Gastrocnemius medialis (tissue), 4 donors: ENCODE measurements at regions not wholly inside any gene's neighbourhood (a gene's known extent, or its start where the extent isn't known, plus 50 kb on each side); places are given as distances from the start of the nearest gene placed in this dataset.

Experiments used
- POLR2A ChIP-seq, 2 donors: fragments of 450-650 bp; IDR thresholded peaks; one replicate each; pipeline ENCODE4 v1.6.1; 2017; ENCODE audit warnings: antibody characterized with exemption in 2 of 2, mild to moderate bottlenecking in 2 of 2, moderate library complexity in 2 of 2
- TF ChIP-seq, protein P1 (sequence below), 5 experiments: fragments of 450-650 bp in 3 of 5; fragments of 200-600 bp in 2 of 5; sonication (generic) in 2 of 5; IDR thresholded peaks in 4 of 5; conservative IDR thresholded peaks in 1 of 5; 1 replicate in 4 of 5; 2 replicates in 1 of 5; pipeline ENCODE4 v1.5.1; 2016 to 2019; ENCODE audit warnings: antibody characterized with exemption in 5 of 5, mild to moderate bottlenecking in 3 of 5, moderate library complexity in 3 of 5

- TF ChIP-seq POLR2A (IDR thresholded peaks at IDR 0.05) = no peak
- TF ChIP-seq, protein P1, sequence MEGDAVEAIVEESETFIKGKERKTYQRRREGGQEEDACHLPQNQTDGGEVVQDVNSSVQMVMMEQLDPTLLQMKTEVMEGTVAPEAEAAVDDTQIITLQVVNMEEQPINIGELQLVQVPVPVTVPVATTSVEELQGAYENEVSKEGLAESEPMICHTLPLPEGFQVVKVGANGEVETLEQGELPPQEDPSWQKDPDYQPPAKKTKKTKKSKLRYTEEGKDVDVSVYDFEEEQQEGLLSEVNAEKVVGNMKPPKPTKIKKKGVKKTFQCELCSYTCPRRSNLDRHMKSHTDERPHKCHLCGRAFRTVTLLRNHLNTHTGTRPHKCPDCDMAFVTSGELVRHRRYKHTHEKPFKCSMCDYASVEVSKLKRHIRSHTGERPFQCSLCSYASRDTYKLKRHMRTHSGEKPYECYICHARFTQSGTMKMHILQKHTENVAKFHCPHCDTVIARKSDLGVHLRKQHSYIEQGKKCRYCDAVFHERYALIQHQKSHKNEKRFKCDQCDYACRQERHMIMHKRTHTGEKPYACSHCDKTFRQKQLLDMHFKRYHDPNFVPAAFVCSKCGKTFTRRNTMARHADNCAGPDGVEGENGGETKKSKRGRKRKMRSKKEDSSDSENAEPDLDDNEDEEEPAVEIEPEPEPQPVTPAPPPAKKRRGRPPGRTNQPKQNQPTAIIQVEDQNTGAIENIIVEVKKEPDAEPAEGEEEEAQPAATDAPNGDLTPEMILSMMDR (IDR thresholded peaks at IDR 0.05 in 4 of 5, conservative IDR thresholded peaks at IDR 0.05 in 1 of 5) = no peak
Measured at GRCh38 chr14:101233391-101233790, 327.9 kb upstream of the DIO3 start.
